GM13976 (cell line): ENCODE measurements at regions not wholly inside any gene's neighbourhood (a gene's known extent, or its start where the extent isn't known, plus 50 kb on each side); places are given as distances from the start of the nearest gene placed in this dataset.
"Not testable (repeated sequence)": the region's sequence is repeated elsewhere in the genome, so short reads cannot be mapped to it uniquely, and the experiment has no call there.

Experiments
- DNase-seq: peaks from one replicate; pipeline ENCODE4 v3.0.0; 2012; ENCODE audit warnings: low spot score
- CTCF ChIP-seq: IDR thresholded peaks from 2 replicates; pipeline ENCODE4 v1.5.1; 2012; ENCODE audit warnings: borderline replicate concordance, mild to moderate bottlenecking; ENCODE audit not compliant: insufficient read depth; ENCODE audit errors: extremely low read depth, missing control alignments, control extremely low read depth
- in situ Hi-C: fragments of 300-500 bp; cut with MboI; formaldehyde crosslinking; loops from one replicate; pipeline ENCODE4 v1.12.0; 2022; ENCODE audit warnings: low sequenced_read_pairs, mixed read lengths, inconsistent platforms; ENCODE audit not compliant: unreplicated experiment

DNA sequence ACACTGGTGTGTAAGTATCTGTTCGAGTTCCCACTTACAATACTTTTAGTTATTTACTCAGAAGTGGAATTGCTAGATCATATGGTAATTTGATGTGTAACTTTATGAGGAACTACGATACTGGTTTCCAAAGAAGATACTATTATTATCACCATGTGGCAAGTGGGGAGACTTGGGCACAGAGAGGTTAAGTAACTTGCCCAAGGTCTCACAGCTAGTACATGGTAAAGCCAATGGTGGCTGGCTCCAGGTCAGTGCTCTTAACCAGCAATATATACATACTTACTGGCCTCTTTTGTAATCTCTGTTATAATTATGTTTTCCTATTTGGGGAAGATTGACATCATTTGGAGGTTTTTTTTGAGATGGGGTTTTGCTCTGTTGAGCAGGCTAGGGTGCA is 138.9 kb upstream of the HNRNPU start:
- no peak for DNase-seq
- in situ Hi-C loops: no loop called here
- TF ChIP-seq CTCF: no peak

DNA sequence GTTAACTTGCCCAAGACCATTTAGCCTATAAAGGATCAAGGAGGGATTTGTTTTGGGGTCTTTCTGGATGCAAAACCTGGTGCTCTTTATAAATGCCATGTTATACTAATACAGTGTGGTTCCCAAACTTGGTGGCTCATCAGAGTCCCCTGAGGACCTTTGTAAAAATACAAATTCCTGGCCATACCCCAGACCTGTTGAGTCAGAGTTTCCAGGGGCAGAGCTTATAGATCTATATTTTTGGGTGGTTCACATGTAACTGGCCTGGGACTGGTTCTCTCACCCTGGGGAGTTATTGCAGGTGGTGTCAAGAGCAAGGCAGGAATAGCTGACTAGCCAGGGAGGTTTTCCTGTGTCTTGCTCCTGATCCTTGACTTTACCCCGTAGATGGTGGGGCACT is 136.9 kb upstream of the HNRNPU start:
- in situ Hi-C loops: no loop called here
- no peak for DNase-seq
- no peak for TF ChIP-seq CTCF

DNA sequence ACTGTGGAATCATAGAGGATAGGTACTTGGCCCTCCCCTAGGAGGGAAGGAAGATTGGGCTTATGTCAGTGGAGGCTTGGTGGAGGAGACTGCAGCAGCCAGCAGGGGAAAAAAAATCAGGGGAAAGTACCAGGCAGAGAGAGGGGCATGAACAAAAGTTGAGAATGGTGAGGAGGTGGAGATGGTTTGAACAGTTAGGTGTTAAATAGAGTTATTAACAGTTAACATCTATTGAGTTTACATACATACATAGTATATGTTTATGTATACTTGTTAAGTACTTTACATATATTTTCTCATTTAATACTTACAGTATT is 136.5 kb upstream of the HNRNPU start:
- no peak for TF ChIP-seq CTCF
- no peak for DNase-seq
- in situ Hi-C loops: no loop called here

GRCh38 chr1:244999644-245000043 is 135.3 kb upstream of the HNRNPU start:
- in situ Hi-C loops, DNase-seq: not testable (repeated sequence)

- no peak for TF ChIP-seq CTCF
- no peak for DNase-seq
- in situ Hi-C loops: no loop called here
Measured at GRCh38 chr1:244998717-244999346, 134.5 kb upstream of the HNRNPU start.

DNA sequence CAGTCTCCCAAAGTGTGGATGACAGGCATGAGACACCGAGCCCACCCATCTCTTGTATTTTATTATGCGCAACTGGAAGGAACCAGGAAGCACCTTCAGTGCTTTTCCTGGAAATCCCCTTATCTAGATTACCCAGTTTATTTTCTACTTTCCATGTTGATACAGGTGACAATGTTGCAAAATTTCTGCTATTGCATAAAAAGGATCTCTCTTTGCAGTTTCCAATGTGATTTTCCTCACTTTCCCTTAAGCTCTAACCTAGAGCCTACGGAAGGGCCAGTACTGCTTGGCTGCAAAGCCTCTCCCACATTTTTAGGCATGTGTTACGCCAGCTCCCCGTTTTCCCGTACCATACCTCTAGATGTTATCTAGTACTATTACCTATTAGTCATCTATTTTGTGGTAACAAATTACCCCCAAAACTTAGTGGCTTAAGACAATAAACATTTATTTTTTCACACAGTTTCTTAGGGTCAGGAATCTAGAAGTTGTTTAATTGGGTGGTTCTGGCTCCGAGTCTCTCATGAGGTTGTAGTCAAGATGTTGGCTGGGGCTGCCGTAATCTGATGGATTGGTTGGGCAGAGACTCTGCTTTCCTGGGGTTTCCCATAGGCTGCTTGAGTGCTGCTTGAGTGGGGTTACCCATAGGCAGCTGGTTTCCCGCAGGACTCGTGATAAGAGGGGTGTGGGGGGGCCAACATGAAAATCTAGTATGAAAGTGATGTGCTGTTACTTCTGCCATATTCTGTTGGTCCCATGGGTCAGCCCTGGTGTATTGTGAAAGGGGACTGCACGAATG is 131.5 kb upstream of the HNRNPU start:
- in situ Hi-C loops: no loop called here
- no peak for TF ChIP-seq CTCF
- no peak for DNase-seq

- no peak for DNase-seq
- no peak for TF ChIP-seq CTCF
- in situ Hi-C loops: no loop called here
Measured at GRCh38 chr1:244992833-244993232, 128.5 kb upstream of the HNRNPU start.
